Common myeloid progenitor, CD34-positive (primary cell): ENCODE measurements at regions not wholly inside any gene's neighbourhood (a gene's known extent, or its start where the extent isn't known, plus 50 kb on each side); places are given as distances from the start of the nearest gene placed in this dataset.

Source experiments
- CTCF ChIA-PET: fragments of 350-600 bp; sonication (Branson Sonifier 250); formaldehyde crosslinking; loops from one replicate; lab custom pipeline; 2021; ENCODE audit warnings: antibody characterized with exemption; lab: Charles Lee
- POLR2A ChIA-PET: fragments of 350-600 bp; sonication (Branson Sonifier 250); formaldehyde crosslinking; loops from one replicate; lab custom pipeline; 2021; ENCODE audit warnings: antibody characterized with exemption; lab: Charles Lee
- DNase-seq, 3 donors: peaks; one replicate each; pipeline versions ENCODE4 v3.0.0 to v3.0.0-alpha.2; 2013
- H3K27ac ChIP-seq, 2 experiments: 1 replicate in 1 of 2; 2 replicates in 1 of 2; pipeline ENCODE4 v1.7.0; 2013; ENCODE audit warnings: inconsistent platforms in 2 of 2, low read length in 2 of 2, mild to moderate bottlenecking in 2 of 2, low read depth in 1 of 2, moderate library complexity in 1 of 2; ENCODE audit not compliant: severe bottlenecking in 2 of 2, insufficient read depth in 1 of 2, poor library complexity in 1 of 2
- H3K27me3 ChIP-seq, 5 experiments: replicated peaks in 2 of 5; 1 replicate in 3 of 5; 2 replicates in 2 of 5; pipeline versions ENCODE4 v1.6.1 to v1.7.0; 2013; ENCODE audit warnings: low read length in 4 of 5, mild to moderate bottlenecking in 2 of 5, moderate library complexity in 2 of 5, inconsistent platforms in 1 of 5; ENCODE audit not compliant: insufficient read depth in 5 of 5, control insufficient read depth in 4 of 5
- H3K36me3 ChIP-seq, 4 experiments: 1 replicate in 2 of 4; 2 replicates in 2 of 4; pipeline versions ENCODE4 v1.6.1 to v1.7.0; 2013; ENCODE audit warnings: low read length in 3 of 4, control low read depth in 1 of 4, mild to moderate bottlenecking in 1 of 4; ENCODE audit not compliant: control insufficient read depth in 4 of 4, insufficient read depth in 4 of 4
- H3K4me1 ChIP-seq, 4 experiments: 1 replicate in 3 of 4; 2 replicates in 1 of 4; pipeline versions ENCODE4 v1.6.1 to v1.7.1; 2013; ENCODE audit warnings: low read length in 3 of 4, mild to moderate bottlenecking in 3 of 4, control low read depth in 1 of 4, inconsistent platforms in 1 of 4, moderate library complexity in 1 of 4; ENCODE audit not compliant: control insufficient read depth in 4 of 4, insufficient read depth in 4 of 4; ENCODE audit errors: control extremely low read depth in 1 of 4
- H3K4me3 ChIP-seq, 7 experiments: 1 replicate in 4 of 7; 2 replicates in 3 of 7; pipeline versions ENCODE4 v1.5.1 to v1.7.0; 2013; ENCODE audit warnings: mild to moderate bottlenecking in 7 of 7, low read length in 6 of 7, moderate library complexity in 6 of 7, inconsistent platforms in 2 of 7, low read depth in 2 of 7, control low read depth in 1 of 7; ENCODE audit not compliant: insufficient read depth in 4 of 7, control insufficient read depth in 1 of 7; ENCODE audit errors: extremely low read depth in 1 of 7
- H3K9me3 ChIP-seq, 5 experiments: 1 replicate in 4 of 5; 2 replicates in 1 of 5; pipeline versions ENCODE4 v1.6.1 to v1.7.1; 2013; ENCODE audit warnings: low read length in 4 of 5, mild to moderate bottlenecking in 2 of 5, inconsistent platforms in 1 of 5, low read depth in 1 of 5, moderate library complexity in 1 of 5; ENCODE audit not compliant: control insufficient read depth in 4 of 5, insufficient read depth in 2 of 5; ENCODE audit errors: control extremely low read depth in 1 of 5
- WGBS: methylation state at CpG from one replicate; pipeline ENCODE4 v1.1.5; 2013; ENCODE audit not compliant: insufficient coverage; 5-methylcytosine and 5-hydroxymethylcytosine counted together

- WGBS: no CpG with 5 or more reads among the region's 1 CpG
- Histone ChIP-seq H3K4me3 (no peak overlapping the region), H3K4me1 (no peaks in the 10 kb centered on the region), H3K36me3 (no peaks in the 10 kb centered on the region), H3K27ac (no peak overlapping the region), H3K27me3 (no peaks in the 10 kb centered on the region), H3K9me3 (no peaks in the 10 kb centered on the region)
- CTCF ChIA-PET: no interaction called here
- DNase-seq: no peak
- POLR2A ChIA-PET: no interaction called here
Observed at GRCh38 chr1:71240656-71241055, 159.8 kb upstream of the ZRANB2 start.

GRCh38 chr1:71236503-71236902 is 155.7 kb upstream of the ZRANB2 start:
- H3K27me3 ChIP-seq: no peaks in the 10 kb centered on the region
- no peak overlapping the region for H3K27ac ChIP-seq
- no peak overlapping the region for H3K4me3 ChIP-seq
- no peaks in the 10 kb centered on the region for H3K9me3 ChIP-seq
- H3K4me1 ChIP-seq: no peaks in the 10 kb centered on the region
- CTCF ChIA-PET: interaction anchor here (0.8 kb wide), 1 partner anchor 9 kb away, joined by 3 read pairs; no protein-coding TSS in a partner anchor
- WGBS: 100% methylated on average over 1 of the region's 2 CpGs
- DNase-seq: no peak
- POLR2A ChIA-PET: no interaction called here
- no peaks in the 10 kb centered on the region for H3K36me3 ChIP-seq

GRCh38 chr1:71233645-71234044 is 152.8 kb upstream of the ZRANB2 start:
- Histone ChIP-seq H3K9me3 (no peaks in the 10 kb centered on the region), H3K27ac (no peak overlapping the region), H3K4me1 (no peaks in the 10 kb centered on the region), H3K27me3 (no peaks in the 10 kb centered on the region), H3K36me3 (no peaks in the 10 kb centered on the region), H3K4me3 (no peak overlapping the region)
- ChIA-PET CTCF (no interaction called here), POLR2A (no interaction called here)
- 100% methylated on average over 1 of the region's 1 CpG for WGBS
- no peak for DNase-seq

DNA sequence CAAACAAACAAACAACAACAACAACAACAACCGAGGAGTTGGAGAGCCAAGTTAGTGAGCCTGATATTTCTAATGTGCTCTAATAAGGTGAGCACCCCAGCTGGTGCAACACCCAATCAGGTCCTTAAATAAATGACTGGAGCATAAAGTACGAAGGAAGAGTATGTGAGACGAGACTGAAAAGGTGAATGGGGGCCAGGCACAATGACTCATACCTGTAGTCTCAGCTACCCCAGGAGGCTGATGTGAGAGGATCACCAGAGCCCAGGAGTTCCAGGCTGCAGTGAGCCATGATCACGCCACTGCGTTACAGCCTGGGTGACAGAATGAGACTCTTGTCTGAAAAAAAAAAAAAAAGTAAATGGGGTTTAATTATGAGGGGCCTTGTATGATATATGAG is 152.0 kb upstream of the ZRANB2 start:
- H3K27ac ChIP-seq: no peak overlapping the region
- ChIA-PET POLR2A (no interaction called here), CTCF (no interaction called here)
- DNase-seq: no peak
- 100% methylated on average over 3 of the region's 5 CpGs for WGBS
- H3K36me3 ChIP-seq: no peaks in the 10 kb centered on the region
- no peaks in the 10 kb centered on the region for H3K27me3 ChIP-seq
- no peaks in the 10 kb centered on the region for H3K4me1 ChIP-seq
- H3K4me3 ChIP-seq: no peak overlapping the region
- H3K9me3 ChIP-seq: no peaks in the 10 kb centered on the region

- 98% methylated on average over 6 of the region's 12 CpGs for WGBS
- H3K9me3 ChIP-seq: no peaks in the 10 kb centered on the region
- H3K36me3 ChIP-seq: no peaks in the 10 kb centered on the region
- no peak overlapping the region for H3K4me3 ChIP-seq
- no peak for DNase-seq
- no peaks in the 10 kb centered on the region for H3K27me3 ChIP-seq
- H3K27ac ChIP-seq: no peak overlapping the region
- H3K4me1 ChIP-seq: no peaks in the 10 kb centered on the region
- CTCF ChIA-PET: interaction anchor here (1.2 kb wide), 1 partner anchor 9 kb away, joined by 4 read pairs; no protein-coding TSS in a partner anchor
- POLR2A ChIA-PET: interaction anchor here (0.6 kb wide), 1 partner anchor 177 kb away, joined by 3 read pairs; no protein-coding TSS in a partner anchor
Observed at GRCh38 chr1:71232166-71232763, 151.4 kb upstream of the ZRANB2 start.

DNA sequence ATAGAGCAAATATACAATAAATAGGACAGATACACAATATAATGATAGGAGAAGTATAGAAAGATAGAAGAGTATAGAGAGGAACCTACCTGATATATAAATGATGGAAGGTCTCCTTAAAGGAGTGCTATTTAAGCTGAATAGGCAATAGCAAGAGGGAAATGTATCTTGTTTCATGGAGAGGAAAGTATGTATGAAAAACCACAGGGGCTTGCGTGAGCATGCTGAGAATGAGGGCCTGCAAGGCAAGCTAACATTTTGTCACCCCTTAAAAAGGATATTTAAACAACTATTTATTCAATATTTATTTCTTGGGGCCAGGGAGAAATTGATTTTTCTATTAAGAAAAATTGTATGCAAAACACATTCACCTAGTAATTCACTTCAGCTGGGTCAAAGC is 150.9 kb upstream of the ZRANB2 start:
- H3K27me3 ChIP-seq: no peaks in the 10 kb centered on the region
- ChIA-PET CTCF (interaction anchor here (1.2 kb wide), 1 partner anchor 10 kb away, joined by 4 read pairs; no protein-coding TSS in a partner anchor), POLR2A (interaction anchor here (0.6 kb wide), 1 partner anchor 177 kb away, joined by 3 read pairs; no protein-coding TSS in a partner anchor)
- no peaks in the 10 kb centered on the region for H3K36me3 ChIP-seq
- no peak overlapping the region for H3K4me3 ChIP-seq
- WGBS: no CpG with 5 or more reads among the region's 1 CpG
- no peak for DNase-seq
- no peak overlapping the region for H3K27ac ChIP-seq
- H3K9me3 ChIP-seq: no peaks in the 10 kb centered on the region
- H3K4me1 ChIP-seq: no peaks in the 10 kb centered on the region

DNA sequence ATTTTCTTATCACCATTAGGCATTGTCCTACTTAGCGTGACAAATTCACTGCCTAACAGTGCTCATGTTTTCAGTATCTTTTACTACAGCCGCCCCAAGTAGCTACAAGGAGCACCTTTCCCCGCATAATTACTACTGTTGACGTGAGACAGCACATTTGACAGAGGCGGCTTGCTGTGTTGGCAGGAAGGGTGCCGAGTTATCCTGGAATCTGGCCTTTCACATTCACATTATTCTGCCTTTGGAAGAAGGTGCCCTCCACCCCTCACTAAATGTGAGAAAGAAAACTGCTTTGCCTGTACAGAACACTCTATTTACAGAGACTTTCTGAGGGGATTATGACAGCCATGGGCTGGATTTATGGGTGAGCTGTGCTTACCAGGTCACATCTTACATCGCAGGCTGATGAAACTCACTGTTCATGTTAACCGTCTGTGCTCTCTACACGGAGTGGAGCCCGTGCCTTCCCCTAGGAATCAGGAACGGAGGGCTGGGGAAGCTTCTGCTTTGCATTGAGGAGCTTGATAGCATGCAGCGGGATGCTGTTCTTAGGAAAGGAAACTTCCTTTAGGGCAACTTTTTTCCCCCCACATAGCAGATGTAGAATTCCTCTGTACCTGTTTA is 148.0 kb upstream of the ZRANB2 start:
- H3K4me3 ChIP-seq: no peak overlapping the region
- DNase-seq: no peak
- ChIA-PET CTCF (no interaction called here), POLR2A (no interaction called here)
- no peaks in the 10 kb centered on the region for H3K4me1 ChIP-seq
- H3K36me3 ChIP-seq: no peaks in the 10 kb centered on the region
- no peaks in the 10 kb centered on the region for H3K27me3 ChIP-seq
- 72% methylated on average over 7 of the region's 12 CpGs for WGBS
- no peaks in the 10 kb centered on the region for H3K9me3 ChIP-seq
- H3K27ac ChIP-seq: no peak overlapping the region
